GM12892 (cell line): ENCODE measurements at regions not wholly inside any gene's neighbourhood (a gene's known extent, or its start where the extent isn't known, plus 50 kb on each side); places are given as distances from the start of the nearest gene placed in this dataset.

Source experiments
- POLR2A ChIP-seq: IDR thresholded peaks from 2 replicates; pipeline ENCODE4 v1.6.1; 2011; ENCODE audit warnings: low read depth, low read length, control low read depth
- POLR2AphosphoS5 ChIP-seq: IDR thresholded peaks from 2 replicates; pipeline ENCODE4 v1.6.1; 2011; ENCODE audit warnings: low read depth, low read length, control low read depth
- TAF1 ChIP-seq: IDR thresholded peaks from 2 replicates; pipeline ENCODE4 v1.6.1; 2011; ENCODE audit warnings: low read depth, mild to moderate bottlenecking, control low read depth, low read length, borderline replicate concordance

DNA sequence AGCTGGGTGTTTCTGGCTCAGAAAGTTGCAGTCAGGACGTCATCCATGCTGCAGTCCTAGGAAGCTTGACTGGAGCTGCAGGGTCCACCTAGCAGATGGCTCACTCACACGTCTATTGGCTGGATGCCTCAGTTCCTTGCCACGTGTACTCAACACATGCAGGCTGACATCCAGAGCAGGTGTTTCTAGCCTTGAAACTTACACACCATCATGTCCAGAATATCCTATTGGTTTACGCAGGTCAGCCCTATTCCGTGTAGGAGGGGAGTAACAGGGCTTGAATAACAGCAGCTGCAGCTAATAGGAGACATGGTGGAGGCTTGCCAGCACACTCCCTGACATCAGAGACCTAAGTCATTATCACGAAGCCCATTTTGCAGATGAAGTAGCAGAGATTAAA, 473.5 kb downstream of the ACTL7B start:
- no peak for TF ChIP-seq POLR2A
- no peak for TF ChIP-seq POLR2AphosphoS5
- TF ChIP-seq TAF1: no peak
